GM19468 (cell line): ENCODE measurements at regions not wholly inside any gene's neighbourhood (a gene's known extent, or its start where the extent isn't known, plus 50 kb on each side); places are given as distances from the start of the nearest gene placed in this dataset.
"Not testable (repeated sequence)": the region's sequence is repeated elsewhere in the genome, so short reads cannot be mapped to it uniquely, and the experiment has no call there.

Experiments used
- ATAC-seq: cut with Tn5 transposase; IDR thresholded peaks from one replicate; pipeline ENCODE4 v1.9.1; 2021; ENCODE audit warnings: mild to moderate bottlenecking, moderate library complexity, moderate number of reproducible peaks; ENCODE audit not compliant: unreplicated experiment; ENCODE audit errors: extremely low read depth

GRCh38 chr7:68725843-68726785 lies 872.2 kb upstream of the AUTS2 start:
- ATAC-seq: no peak

- not testable (repeated sequence) for ATAC-seq
Measured at GRCh38 chr7:68728720-68729119, 869.6 kb upstream of the AUTS2 start.

- no peak for ATAC-seq
Measured at GRCh38 chr7:68729371-68729770, 868.9 kb upstream of the AUTS2 start.

- ATAC-seq: no peak
Measured at GRCh38 chr7:68730194-68730593, 868.1 kb upstream of the AUTS2 start.

- ATAC-seq: no peak
Measured at GRCh38 chr7:68730964-68731363, 867.3 kb upstream of the AUTS2 start.

- ATAC-seq: no peak
Measured at GRCh38 chr7:68733219-68734153, 864.8 kb upstream of the AUTS2 start.

- no peak for ATAC-seq
Measured at GRCh38 chr7:68734431-68734830, 863.8 kb upstream of the AUTS2 start.

- ATAC-seq: no peak
Measured at GRCh38 chr7:68739306-68739705, 859.0 kb upstream of the AUTS2 start.

GRCh38 chr7:68744036-68744435 lies 854.2 kb upstream of the AUTS2 start:
- ATAC-seq: no peak

GRCh38 chr7:68748934-68749900 lies 849.1 kb upstream of the AUTS2 start:
- ATAC-seq: no peak

GRCh38 chr7:68752485-68753178 lies 845.6 kb upstream of the AUTS2 start:
- no peak for ATAC-seq

GRCh38 chr7:68754414-68754813 lies 843.9 kb upstream of the AUTS2 start:
- ATAC-seq: no peak

- no peak for ATAC-seq
Measured at GRCh38 chr7:68756986-68757495, 841.2 kb upstream of the AUTS2 start.

- ATAC-seq: no peak
Measured at GRCh38 chr7:68760556-68760955, 837.7 kb upstream of the AUTS2 start.

GRCh38 chr7:68767462-68767861 lies 830.8 kb upstream of the AUTS2 start:
- ATAC-seq: no peak

GRCh38 chr7:68770649-68771048 lies 827.6 kb upstream of the AUTS2 start:
- ATAC-seq: no peak

GRCh38 chr7:68776326-68776725 lies 821.9 kb upstream of the AUTS2 start:
- ATAC-seq: no peak

GRCh38 chr7:68783684-68784083 lies 814.6 kb upstream of the AUTS2 start:
- no peak for ATAC-seq

GRCh38 chr7:68785036-68785435 lies 813.2 kb upstream of the AUTS2 start:
- ATAC-seq: no peak
